NCI-H1694 (cell line): ENCODE measurements at regions not wholly inside any gene's neighbourhood (a gene's known extent, or its start where the extent isn't known, plus 50 kb on each side); places are given as distances from the start of the nearest gene placed in this dataset.

Source experiments
- DNase-seq: peaks from one replicate; lab custom pipeline; 2025; lab: John Stamatoyannopoulos, UW

GRCh38 chr1:112040891-112041740, 51.6 kb upstream of the KCND3 start:
- no peak for DNase-seq

GRCh38 chr1:112043901-112044300, 54.4 kb upstream of the KCND3 start:
- DNase-seq = no peak

DNA sequence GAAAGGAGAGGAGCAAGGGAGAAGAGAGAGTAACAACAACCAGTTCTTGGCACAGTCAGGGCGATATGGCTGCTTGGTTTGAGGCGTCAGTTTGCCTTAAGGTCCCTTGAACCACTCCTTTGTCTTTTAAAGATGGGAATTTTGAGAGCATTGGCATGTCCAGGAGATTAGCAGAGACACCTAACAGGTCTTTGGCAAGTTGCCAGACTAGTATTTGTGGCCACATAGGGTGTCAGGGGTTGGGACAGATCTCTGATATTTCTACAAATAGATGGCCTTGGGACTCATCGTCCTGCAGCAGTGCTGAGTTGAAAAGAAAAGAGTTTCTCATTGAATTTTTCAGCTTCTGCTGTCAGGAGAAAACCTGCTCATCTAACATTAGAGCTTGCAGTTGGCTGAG, 55.3 kb upstream of the KCND3 start:
- DNase-seq = no peak

DNA sequence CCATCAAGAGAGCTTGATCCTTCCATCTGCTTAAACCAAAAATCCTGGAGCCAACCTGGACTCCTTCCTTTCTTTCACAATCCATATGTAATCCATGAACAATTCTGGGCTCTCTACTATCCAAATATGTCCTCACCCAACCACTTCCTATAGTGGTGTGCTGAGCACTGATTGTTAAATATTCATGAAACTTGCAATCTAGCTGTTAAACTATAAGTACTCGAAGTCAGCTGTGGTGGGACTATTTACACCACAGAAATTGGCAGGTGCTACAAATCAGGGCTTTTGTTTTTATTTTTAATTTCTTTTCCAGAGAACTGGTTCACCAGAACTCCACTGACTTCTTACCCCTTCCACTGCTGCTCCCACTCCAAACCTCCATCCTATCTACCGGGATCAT, 57.2 kb upstream of the KCND3 start:
- no peak for DNase-seq

GRCh38 chr1:112048421-112048820, 59.0 kb upstream of the KCND3 start:
- DNase-seq = no peak

GRCh38 chr1:112054510-112054909, 65.0 kb upstream of the KCND3 start:
- no peak for DNase-seq

DNA sequence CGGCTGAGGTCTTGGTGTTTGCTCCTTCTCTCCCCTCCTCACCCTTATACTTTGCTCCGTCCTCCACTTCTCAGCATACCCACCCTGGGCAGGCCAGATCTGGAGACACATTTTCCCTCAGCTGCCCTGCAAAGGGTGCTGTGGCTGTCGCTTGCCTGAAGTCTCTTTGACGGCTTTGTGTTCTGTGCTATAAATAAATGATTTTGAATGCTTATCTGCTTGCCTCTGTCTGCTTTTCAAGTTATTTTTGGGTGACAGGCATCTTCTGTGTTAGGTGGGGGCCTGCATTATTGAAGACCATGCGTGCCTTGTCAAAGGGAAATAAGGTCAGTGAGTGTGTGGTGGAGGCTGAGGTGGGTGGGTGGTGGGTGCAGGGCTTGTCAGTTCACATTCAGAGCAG, 66.9 kb upstream of the KCND3 start:
- no peak for DNase-seq

DNA sequence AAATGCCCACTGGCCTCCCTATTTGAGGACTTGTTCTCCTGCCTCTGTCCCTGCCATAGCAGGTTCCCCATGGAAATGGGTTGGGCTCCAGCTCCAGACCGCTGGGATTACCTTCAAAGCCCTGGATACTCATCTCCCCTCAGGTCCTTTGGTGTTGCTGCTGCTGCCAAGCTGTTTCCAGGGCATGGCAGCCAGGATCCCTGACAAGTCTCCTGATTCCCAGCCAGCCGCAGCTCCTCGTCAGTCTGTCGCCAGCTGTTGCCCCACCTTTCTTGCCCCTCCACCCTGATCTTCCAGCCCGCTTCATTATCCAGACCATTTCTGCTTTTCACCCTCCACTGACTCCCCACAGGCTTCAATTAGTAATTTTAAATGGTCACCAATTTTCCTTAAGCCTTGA, 68.3 kb upstream of the KCND3 start:
- no peak for DNase-seq

DNA sequence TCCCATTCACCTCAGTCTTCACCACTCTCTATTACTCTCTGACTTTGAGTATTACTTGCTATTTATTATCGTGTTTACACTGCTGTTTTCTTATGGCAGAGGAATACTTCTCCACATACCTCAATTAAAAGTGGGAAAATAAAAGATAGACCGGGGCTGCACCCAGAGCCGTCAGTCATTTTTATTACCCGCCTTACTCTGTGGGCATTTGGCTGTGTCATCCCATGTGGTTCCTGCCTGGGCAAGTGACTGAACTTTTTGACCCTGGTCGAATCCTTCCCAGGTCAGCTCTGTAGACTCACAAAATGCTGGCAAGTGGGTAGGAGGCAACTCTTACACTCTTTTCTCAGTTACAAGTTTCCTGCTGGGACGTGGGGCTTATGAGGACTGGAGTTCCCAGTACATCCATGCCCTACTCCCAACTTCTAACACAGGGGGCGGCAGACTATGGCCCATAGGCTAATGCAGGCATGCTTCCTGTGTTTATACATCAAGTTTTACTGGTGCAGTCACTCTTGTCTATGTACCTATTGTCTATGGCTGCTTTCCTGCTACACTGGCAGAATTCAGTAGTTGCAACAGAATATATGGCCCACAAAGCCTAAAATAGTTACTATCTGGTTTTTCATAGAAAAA, 69.5 kb upstream of the KCND3 start:
- DNase-seq = no peak

DNA sequence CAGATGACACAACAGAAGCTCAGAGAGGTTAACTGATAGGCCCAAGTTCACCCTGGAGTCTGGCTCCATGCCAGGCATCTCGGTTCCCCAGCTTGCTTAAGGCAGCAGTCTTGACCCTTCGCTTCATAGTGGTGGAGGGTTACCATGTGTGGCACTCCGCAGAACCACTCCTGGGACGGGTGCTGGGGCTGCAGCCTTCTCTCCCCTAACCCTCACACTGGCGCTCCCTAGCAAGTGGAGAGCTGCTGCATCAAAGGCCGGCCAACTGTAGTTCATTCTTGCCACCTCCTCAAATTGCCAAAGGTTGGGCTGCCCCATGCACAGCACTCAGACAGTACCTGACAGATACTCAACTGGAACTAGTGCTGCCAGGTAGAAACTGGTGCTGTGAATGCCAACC, 70.2 kb upstream of the KCND3 start:
- DNase-seq = no peak

- peak; percentile 54 for DNase-seq
Measured at GRCh38 chr1:112060261-112060660, 70.8 kb upstream of the KCND3 start.

DNA sequence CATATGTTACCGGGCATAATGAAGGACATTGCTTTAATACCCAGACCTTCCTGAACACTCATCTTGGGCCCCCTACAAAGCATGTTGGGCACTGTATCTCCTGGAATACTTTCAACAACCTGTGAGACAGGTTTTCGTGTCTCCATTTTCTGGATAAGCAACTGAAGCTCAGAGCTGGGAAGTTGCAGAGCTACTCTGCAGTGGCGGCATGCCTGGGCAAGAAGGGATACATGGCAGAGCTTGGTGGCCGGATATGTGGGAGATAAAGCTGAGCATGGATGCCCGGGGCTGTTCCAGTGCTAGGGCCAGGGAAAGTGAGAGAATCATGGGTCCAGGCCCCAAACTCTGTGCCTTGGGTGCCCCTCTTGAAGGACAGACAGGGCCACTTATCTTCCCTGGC, 71.6 kb upstream of the KCND3 start:
- DNase-seq = no peak

GRCh38 chr1:112061901-112062320, 72.4 kb upstream of the KCND3 start:
- DNase-seq = no peak

- no peak for DNase-seq
Measured at GRCh38 chr1:112063781-112064728, 74.6 kb upstream of the KCND3 start.

GRCh38 chr1:112067989-112068388, 78.5 kb upstream of the KCND3 start:
- no peak for DNase-seq

DNA sequence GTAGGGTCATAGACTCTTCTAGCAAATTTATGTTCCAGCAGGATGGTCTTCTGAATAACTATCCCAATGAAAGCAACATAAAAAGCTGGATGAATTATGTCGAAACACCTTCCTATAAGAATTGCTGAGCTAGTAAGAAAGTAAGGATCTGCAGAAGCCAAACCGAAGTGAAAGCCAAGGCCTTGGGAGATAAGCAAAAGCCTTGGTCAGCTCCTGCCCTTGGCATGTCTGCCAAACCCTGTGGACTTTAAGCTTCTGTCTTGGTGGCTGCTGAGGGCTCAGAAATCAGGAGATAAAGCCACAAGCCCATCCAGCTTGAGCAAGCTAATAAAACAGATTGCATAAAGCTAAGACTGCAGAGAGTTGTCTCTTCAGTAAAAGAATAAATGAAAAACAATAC, 81.2 kb upstream of the KCND3 start:
- DNase-seq = no peak

GRCh38 chr1:112074711-112075110, 85.2 kb upstream of the KCND3 start:
- no peak for DNase-seq

DNA sequence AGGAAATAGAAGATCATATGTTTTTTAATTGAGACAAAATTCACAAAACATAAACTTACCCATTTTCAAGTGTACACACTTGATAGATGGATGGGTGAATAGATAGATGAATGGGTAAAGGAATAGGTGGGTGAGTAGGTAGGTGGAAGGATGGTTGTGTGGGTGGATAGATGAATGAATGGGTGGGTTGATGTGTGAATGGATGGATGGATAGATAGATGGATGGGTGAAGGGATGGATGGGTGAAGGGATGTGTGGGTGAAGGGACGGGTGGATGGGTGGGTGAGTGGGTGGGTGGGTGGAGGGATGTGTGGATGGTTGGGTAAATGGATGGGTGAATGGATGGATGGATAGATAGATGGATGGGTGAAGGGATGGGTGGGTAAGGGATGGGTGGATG, 86.1 kb upstream of the KCND3 start:
- DNase-seq = no peak

GRCh38 chr1:112079446-112079845, 90.0 kb upstream of the KCND3 start:
- no peak for DNase-seq

- DNase-seq = no peak
Measured at GRCh38 chr1:112083487-112083886, 94.0 kb upstream of the KCND3 start.

- no peak for DNase-seq
Measured at GRCh38 chr1:112092656-112093371, 103.3 kb upstream of the KCND3 start.

DNA sequence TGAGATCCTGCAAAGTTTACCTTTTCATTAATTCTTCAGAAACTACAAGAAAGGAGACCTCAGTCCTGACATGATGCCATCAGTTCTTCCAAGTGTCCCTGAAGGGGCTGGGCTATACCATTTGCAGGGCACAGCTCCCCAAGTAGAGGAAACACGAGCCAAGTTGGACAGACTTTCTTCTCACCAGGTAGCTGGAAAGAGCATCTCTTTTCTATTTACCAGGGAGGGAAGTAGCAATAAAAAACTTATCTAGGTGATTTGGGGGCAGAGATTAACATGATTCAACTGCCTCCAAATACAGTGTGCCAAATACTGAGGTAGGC, 103.9 kb upstream of the KCND3 start:
- DNase-seq = no peak
